Liver (tissue), 3 donors: ENCODE measurements at regions not wholly inside any gene's neighbourhood (a gene's known extent, or its start where the extent isn't known, plus 50 kb on each side); places are given as distances from the start of the nearest gene placed in this dataset.

Experiments used
- ATF3 ChIP-seq: IDR thresholded peaks from 2 replicates; pipeline ENCODE4 v1.6.1; 2016; ENCODE audit warnings: antibody characterized with exemption
- CTCF ChIP-seq: fragments of 150-350 bp; IDR thresholded peaks from 2 replicates; pipeline ENCODE4 v1.5.1; 2017; ENCODE audit warnings: improper control_type of control experiment, low read depth, low read length; ENCODE audit not compliant: missing input control
- EGR1 ChIP-seq, 2 donors: IDR thresholded peaks; 2 replicates each; pipeline ENCODE4 v1.6.1; 2016 to 2018; ENCODE audit warnings: antibody characterized with exemption in 2 of 2, low read depth in 2 of 2
- JUND ChIP-seq, 2 donors: IDR thresholded peaks; 2 replicates each; pipeline ENCODE4 v1.6.1; 2016; ENCODE audit warnings: antibody characterized with exemption in 2 of 2
- RAD21 ChIP-seq, 2 donors: IDR thresholded peaks; 2 replicates each; pipeline ENCODE4 v1.6.1; 2016; ENCODE audit warnings: antibody characterized with exemption in 2 of 2, mild to moderate bottlenecking in 2 of 2
- SP1 ChIP-seq: IDR thresholded peaks from 2 replicates; pipeline ENCODE4 v1.6.1; 2018; ENCODE audit warnings: antibody characterized with exemption, mild to moderate bottlenecking
- TAF1 ChIP-seq: conservative IDR thresholded peaks from 2 replicates; pipeline ENCODE4 v1.6.1; 2016; ENCODE audit warnings: antibody characterized with exemption, mild to moderate bottlenecking
- YY1 ChIP-seq: IDR thresholded peaks from 2 replicates; pipeline ENCODE4 v1.6.1; 2016; ENCODE audit warnings: antibody characterized with exemption, mild to moderate bottlenecking
- ZBTB33 ChIP-seq: IDR thresholded peaks from 2 replicates; pipeline ENCODE4 v1.6.1; 2016; ENCODE audit warnings: antibody characterized with exemption
- TF ChIP-seq, protein P1 (sequence below): IDR thresholded peaks from 2 replicates; pipeline ENCODE4 v1.6.1; 2016; ENCODE audit warnings: antibody characterized with exemption, mild to moderate bottlenecking
- TF ChIP-seq, protein P2 (sequence below): IDR thresholded peaks from 2 replicates; pipeline ENCODE4 v1.6.1; 2016; ENCODE audit warnings: antibody characterized with exemption
- donor health status: healthy.
- donor health status: healthy.

GRCh38 chr2:156810094-156810493 is 373.9 kb downstream of the GPD2 start:
- TF ChIP-seq CTCF, result no peak
- TF ChIP-seq YY1, result no peak
- no peak for TF ChIP-seq ZBTB33
- no peak for TF ChIP-seq EGR1 (IDR thresholded peaks at IDR 0.05; ENCODE audit: low read depth in 2 of 2)
- no peak for TF ChIP-seq RAD21 (IDR thresholded peaks at IDR 0.05)
- TF ChIP-seq TAF1, result no peak
- TF ChIP-seq, protein P1, sequence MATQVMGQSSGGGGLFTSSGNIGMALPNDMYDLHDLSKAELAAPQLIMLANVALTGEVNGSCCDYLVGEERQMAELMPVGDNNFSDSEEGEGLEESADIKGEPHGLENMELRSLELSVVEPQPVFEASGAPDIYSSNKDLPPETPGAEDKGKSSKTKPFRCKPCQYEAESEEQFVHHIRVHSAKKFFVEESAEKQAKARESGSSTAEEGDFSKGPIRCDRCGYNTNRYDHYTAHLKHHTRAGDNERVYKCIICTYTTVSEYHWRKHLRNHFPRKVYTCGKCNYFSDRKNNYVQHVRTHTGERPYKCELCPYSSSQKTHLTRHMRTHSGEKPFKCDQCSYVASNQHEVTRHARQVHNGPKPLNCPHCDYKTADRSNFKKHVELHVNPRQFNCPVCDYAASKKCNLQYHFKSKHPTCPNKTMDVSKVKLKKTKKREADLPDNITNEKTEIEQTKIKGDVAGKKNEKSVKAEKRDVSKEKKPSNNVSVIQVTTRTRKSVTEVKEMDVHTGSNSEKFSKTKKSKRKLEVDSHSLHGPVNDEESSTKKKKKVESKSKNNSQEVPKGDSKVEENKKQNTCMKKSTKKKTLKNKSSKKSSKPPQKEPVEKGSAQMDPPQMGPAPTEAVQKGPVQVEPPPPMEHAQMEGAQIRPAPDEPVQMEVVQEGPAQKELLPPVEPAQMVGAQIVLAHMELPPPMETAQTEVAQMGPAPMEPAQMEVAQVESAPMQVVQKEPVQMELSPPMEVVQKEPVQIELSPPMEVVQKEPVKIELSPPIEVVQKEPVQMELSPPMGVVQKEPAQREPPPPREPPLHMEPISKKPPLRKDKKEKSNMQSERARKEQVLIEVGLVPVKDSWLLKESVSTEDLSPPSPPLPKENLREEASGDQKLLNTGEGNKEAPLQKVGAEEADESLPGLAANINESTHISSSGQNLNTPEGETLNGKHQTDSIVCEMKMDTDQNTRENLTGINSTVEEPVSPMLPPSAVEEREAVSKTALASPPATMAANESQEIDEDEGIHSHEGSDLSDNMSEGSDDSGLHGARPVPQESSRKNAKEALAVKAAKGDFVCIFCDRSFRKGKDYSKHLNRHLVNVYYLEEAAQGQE, result no peak
- no peak for TF ChIP-seq JUND (IDR thresholded peaks at IDR 0.05)
- TF ChIP-seq, protein P2, sequence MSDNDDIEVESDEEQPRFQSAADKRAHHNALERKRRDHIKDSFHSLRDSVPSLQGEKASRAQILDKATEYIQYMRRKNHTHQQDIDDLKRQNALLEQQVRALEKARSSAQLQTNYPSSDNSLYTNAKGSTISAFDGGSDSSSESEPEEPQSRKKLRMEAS, result no peak
- no peak for TF ChIP-seq SP1
- no peak for TF ChIP-seq ATF3
